Nephron progenitor cell (in vitro differentiated cells): ENCODE measurements at regions not wholly inside any gene's neighbourhood (a gene's known extent, or its start where the extent isn't known, plus 50 kb on each side); places are given as distances from the start of the nearest gene placed in this dataset.

Experiments
- DNase-seq: peaks from one replicate; pipeline ENCODE4 v3.0.0; 2021
- H3K27ac Mint-ChIP-seq: 2 replicates; pipeline ENCODE4 v1.8.0; 2021; ENCODE audit warnings: mild to moderate bottlenecking, moderate library complexity, mixed read lengths
- H3K27me3 Mint-ChIP-seq: 2 replicates; pipeline ENCODE4 v1.8.0; 2021; ENCODE audit warnings: mild to moderate bottlenecking, low read depth, mixed read lengths; ENCODE audit not compliant: poor library complexity
- H3K36me3 Mint-ChIP-seq: 2 replicates; pipeline ENCODE4 v1.8.0; 2021; ENCODE audit warnings: low read depth, mixed read lengths
- H3K4me1 Mint-ChIP-seq: 2 replicates; pipeline ENCODE4 v1.8.0; 2021; ENCODE audit warnings: mixed read lengths
- H3K4me3 Mint-ChIP-seq: 2 replicates; pipeline ENCODE4 v1.8.0; 2021; ENCODE audit warnings: mild to moderate bottlenecking, moderate library complexity, mixed read lengths
- H3K9me3 Mint-ChIP-seq: 2 replicates; pipeline ENCODE4 v1.8.0; 2021; ENCODE audit warnings: mild to moderate bottlenecking, moderate library complexity, mixed read lengths
- TF ChIP-seq, protein P1 (sequence below): fragments of 200-600 bp; sonication (generic); IDR thresholded peaks from 2 replicates; pipeline ENCODE4 v1.5.0; 2021; ENCODE audit warnings: antibody characterized with exemption

DNA sequence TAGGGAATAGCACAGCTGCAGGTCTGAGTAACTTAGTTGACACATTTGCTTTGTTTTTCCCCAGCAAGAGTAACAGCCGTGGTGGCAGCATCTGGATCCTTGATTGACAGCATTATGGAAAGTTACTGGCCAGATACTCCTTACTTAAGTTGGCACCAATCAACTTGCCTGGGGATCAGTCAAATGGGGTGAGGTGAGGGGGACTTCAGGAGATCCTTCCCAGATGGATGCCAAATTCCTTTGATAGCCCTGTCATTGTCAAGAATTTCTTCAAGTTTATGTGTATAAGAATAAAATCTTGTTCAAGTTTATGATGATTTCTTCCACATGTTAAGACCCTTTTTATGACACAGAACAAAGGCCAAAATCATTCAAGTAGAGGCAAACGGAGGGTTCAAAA, 618.4 kb downstream of the SLC6A15 start:
- TF ChIP-seq, protein P1, sequence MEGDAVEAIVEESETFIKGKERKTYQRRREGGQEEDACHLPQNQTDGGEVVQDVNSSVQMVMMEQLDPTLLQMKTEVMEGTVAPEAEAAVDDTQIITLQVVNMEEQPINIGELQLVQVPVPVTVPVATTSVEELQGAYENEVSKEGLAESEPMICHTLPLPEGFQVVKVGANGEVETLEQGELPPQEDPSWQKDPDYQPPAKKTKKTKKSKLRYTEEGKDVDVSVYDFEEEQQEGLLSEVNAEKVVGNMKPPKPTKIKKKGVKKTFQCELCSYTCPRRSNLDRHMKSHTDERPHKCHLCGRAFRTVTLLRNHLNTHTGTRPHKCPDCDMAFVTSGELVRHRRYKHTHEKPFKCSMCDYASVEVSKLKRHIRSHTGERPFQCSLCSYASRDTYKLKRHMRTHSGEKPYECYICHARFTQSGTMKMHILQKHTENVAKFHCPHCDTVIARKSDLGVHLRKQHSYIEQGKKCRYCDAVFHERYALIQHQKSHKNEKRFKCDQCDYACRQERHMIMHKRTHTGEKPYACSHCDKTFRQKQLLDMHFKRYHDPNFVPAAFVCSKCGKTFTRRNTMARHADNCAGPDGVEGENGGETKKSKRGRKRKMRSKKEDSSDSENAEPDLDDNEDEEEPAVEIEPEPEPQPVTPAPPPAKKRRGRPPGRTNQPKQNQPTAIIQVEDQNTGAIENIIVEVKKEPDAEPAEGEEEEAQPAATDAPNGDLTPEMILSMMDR, result no peak
- Mint-ChIP-seq H3K36me3 (no peaks in the 10 kb centered on the region), H3K4me3 (no peak overlapping the region), H3K9me3 (peaks cover 15% of the 10 kb centered on the region), H3K27ac (no peak overlapping the region), H3K27me3 (no peaks in the 10 kb centered on the region), H3K4me1 (no peaks in the 10 kb centered on the region)
- no peak for DNase-seq

DNA sequence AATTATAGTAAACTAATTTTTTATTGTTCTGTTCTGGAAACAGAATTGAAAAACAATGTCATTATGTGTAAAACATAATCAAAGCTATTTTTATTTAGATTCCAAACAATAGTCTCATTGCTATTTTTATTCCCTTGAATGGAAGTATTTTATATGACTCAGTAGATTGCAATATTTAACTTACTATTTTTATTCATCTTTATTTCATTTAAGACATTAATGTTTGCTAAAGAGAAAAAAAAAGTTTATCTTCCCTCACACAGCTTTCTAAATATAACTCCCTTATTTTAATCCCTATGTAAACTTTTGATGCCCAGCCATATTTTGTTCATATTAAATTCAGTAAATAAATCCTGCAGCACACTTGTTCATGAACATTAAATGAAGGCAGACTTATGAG, 622.4 kb downstream of the SLC6A15 start:
- TF ChIP-seq, protein P1, result no peak
- H3K27me3 Mint-ChIP-seq, result no peaks in the 10 kb centered on the region
- H3K4me3 Mint-ChIP-seq, result no peak overlapping the region
- H3K27ac Mint-ChIP-seq, result no peak overlapping the region
- no peak for DNase-seq
- no peaks in the 10 kb centered on the region for H3K36me3 Mint-ChIP-seq
- H3K4me1 Mint-ChIP-seq, result no peaks in the 10 kb centered on the region
- H3K9me3 Mint-ChIP-seq, result no peaks in the 10 kb centered on the region

DNA sequence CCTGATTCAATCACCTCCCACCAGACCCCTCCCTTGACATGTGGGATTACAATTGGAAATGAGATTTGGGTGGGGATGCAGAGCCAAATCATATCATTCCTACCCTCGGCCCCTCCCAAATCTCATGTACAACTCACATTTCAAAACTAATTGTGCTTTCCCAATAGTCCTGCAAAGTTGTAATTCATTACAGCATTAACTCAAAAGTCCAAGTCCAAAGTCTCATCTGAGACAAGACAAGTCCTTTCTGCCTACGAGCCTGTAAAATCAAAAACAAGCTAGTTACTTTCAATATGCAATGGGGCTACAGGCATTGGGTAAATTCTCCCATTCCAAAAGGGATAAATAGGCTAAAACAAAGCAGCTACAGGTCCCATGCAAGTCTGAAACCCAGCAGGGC, 634.6 kb downstream of the SLC6A15 start:
- Mint-ChIP-seq H3K27ac (no peak overlapping the region), H3K4me3 (no peak overlapping the region), H3K36me3 (no peaks in the 10 kb centered on the region), H3K27me3 (no peaks in the 10 kb centered on the region), H3K4me1 (peaks cover 4% of the 10 kb centered on the region), H3K9me3 (no peaks in the 10 kb centered on the region)
- TF ChIP-seq, protein P1, result no peak
- DNase-seq, result no peak

DNA sequence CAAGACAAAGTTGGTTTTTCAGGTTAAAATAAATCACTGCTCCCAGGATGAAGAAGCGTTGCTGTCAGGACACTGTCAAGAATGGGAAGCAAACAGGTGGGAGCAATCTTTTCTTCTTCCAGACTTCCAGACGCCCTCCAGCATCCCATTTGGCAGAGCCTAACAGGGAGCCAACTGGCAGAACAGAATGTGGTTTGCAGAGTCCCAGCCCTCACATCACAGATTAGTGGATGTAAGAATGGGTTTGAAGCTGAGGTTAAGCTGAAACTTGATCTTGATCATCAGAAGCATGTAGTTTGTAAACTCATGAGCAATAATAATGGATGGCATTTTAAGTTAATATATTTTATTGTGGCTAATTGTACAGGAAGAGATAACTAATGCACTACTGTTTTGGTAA, 636.4 kb downstream of the SLC6A15 start:
- TF ChIP-seq, protein P1, result no peak
- Mint-ChIP-seq H3K36me3 (no peaks in the 10 kb centered on the region), H3K9me3 (no peaks in the 10 kb centered on the region)

DNA sequence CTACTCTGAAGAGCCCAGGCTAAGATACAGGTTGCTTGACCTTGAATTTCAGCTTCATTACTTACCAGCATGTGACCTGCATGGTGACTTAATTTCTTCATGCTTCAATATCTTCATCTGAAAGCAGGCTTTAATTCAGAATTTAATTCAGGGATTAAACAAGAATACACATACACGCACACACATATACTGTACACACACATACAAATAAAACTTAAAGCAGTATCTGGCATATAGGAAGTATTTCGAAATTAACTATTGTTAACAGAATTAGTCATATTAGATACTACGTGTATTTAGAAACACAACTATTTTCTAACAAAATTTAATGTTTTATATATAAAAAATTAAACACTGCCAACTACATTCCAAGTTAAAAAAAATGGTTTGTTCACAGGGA, 640.3 kb downstream of the SLC6A15 start:
- H3K36me3 Mint-ChIP-seq, result no peaks in the 10 kb centered on the region
- peaks cover 10% of the 10 kb centered on the region for H3K4me1 Mint-ChIP-seq
- no peak overlapping the region for H3K27ac Mint-ChIP-seq
- TF ChIP-seq, protein P1, result no peak
- no peak for DNase-seq
- H3K4me3 Mint-ChIP-seq, result no peak overlapping the region
- H3K27me3 Mint-ChIP-seq, result no peaks in the 10 kb centered on the region
- H3K9me3 Mint-ChIP-seq, result no peaks in the 10 kb centered on the region

More for the DNA sequence above, 636.4 kb downstream of the SLC6A15 start:
- peaks cover 6% of the 10 kb centered on the region for H3K4me1 Mint-ChIP-seq
- no peaks in the 10 kb centered on the region for H3K27me3 Mint-ChIP-seq
- no peak for DNase-seq
- H3K4me3 Mint-ChIP-seq, result no peak overlapping the region
- H3K27ac Mint-ChIP-seq, result no peak overlapping the region

DNA sequence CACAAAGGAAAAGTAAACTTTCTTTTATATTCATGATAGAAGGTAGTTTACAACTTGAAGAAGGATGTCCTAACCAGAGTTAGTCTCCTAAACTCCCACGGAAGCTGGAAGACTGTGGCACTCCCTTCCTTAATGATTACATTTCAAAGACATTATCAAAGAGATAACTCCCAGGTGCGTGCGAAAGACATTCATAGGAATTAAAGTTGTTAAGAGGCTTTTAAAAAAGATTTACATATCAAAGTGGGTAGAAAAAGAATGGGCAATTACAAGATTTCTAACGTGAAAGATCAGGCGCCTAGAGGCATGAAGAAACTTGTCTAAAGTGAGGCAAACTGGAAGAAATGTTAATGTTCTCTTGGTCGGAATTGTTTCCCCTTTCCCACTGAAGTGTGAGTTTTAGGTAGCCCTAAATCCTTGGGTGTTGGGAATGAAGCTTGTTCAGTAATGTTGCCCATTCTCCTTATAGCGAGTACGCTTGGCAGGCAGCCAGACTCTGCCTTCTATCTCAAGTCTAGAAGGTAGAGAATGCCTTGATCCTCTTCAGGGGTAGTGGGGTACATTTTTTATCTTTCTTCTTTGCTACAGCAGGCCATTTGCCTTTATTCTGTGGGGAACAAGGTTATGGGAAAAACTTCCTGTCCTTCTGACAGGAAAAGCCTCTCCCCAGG, 642.0 kb downstream of the SLC6A15 start:
- TF ChIP-seq, protein P1, result no peak
- Mint-ChIP-seq H3K4me3 (no peak overlapping the region), H3K36me3 (no peaks in the 10 kb centered on the region), H3K4me1 (peaks cover 5% of the 10 kb centered on the region), H3K27ac (no peak overlapping the region), H3K27me3 (no peaks in the 10 kb centered on the region), H3K9me3 (no peaks in the 10 kb centered on the region)
- DNase-seq, result no peak
